ENCODE measurements at regions not wholly inside any gene's neighbourhood (a gene's known extent, or its start where the extent isn't known, plus 50 kb on each side); places are given as distances from the start of the nearest gene placed in this dataset.
"Not testable (repeated sequence)": the region's sequence is repeated elsewhere in the genome, so short reads cannot be mapped to it uniquely, and the experiment has no call there.

DNA sequence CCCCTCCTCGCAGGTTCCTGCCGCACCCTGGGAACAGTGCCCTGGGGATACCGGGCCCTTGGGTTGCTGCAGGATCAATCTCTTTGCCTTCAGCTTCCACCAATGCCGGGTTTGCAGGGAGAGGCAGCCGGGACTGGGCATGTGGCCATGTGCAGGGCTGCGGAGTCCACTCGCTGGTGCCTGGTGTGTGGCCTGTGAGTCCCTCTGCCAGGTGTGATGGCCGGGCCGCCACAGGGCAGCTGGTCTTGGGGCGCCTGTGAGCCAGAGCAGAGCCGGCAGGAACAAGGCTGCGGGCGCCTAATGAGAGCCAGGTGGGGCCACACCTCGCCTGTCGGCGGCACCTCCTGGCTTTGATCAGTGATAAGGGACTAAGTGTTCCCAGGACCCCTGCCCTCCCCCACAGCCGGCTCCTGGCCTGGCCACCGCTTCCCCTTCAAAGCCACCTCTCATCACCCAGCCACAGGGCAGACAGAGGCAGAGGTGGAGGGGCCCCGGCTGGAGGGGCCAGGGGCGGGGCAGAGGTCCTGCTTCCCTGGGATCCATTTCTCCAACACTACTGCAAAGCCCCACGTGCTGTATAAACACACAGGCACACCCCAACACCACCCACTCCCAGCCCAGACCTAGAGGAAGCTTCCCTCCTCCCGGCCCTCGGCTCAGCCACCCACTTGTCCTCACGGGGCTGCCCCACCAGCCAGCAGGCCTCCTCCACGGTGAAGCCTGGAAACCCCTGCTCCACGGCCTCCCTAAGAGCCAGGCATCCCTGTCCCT is 132.7 kb downstream of the CPZ start:
- peak; percentile 71 for DNase-seq (ENCODE audit: low spot score)
- intact Hi-C loops (cut with DNase I), result no loop called here

DNA sequence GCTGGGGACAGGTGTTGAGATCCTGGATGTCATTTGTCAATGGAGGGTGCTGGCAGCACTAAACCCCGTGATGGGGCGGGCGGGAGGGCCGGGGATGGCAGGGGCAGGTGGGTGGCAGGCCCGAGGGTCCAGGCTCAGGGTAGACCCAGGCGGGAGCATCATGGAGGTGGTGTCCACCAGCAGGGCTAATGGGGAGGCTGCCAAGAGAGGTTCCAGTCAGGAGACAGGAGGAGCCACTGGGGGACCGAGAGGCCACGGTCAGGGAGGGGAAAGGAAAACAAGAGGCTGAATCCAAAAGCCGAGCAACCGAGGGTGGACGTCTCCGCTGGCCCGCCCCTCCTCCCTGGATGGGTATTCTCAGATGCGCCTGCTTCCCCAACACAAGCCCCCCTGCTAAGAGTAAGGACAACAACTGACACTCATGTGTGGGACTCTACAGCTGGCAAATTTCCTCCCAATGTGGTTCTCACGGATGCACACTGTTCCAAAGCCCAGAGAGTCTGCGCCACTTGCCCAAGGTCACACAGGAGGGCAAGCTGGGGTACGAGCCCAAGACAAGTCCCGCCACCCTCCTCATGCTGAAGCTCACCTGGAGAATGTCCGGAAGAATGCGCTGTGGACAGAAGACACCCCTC is 132.0 kb downstream of the CPZ start:
- peak; percentile 68 for DNase-seq (ENCODE audit: low spot score)

DNA sequence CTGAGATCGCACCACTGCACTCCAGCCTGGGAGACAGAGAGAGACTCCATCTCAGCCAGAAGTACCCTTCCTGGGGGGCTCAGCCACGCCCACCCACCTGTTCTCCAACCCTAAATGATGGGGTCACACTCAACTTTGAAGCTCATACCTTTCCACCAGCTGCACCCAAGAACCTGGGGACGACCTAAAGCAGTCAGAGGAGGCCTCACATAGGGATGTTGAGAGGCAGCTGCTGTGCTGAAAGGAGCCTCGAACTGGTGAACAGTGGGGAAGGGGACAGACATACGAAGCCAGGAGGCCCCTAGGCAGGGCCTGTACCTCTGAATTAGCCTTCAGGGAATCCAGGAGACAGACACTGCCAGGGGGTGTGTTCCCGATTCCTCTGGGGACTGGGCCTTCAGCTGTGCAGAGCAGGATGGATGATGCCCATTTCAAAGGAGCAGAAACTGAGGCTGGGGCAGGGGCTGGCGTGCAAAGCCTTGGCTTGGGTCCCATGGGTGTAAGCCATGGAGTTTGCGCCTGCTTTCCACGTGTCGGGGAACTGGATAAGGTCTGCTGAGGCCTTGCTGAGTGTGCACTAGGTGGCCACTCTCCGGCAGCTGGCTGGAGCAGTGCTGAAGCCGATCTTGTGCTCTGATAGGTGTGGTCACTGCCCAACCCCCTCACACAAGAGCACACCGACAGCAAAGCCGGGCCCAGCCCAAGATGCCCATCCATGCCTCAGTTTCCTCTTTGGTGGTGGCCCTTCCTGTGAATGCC is 130.8 kb downstream of the CPZ start:
- intact Hi-C loops (cut with DNase I), result no loop called here
- DNase-seq (ENCODE audit: low spot score), result peak; percentile 57

More for the DNA sequence above, 132.0 kb downstream of the CPZ start:
- intact Hi-C loops (cut with DNase I), result no loop called here

DNA sequence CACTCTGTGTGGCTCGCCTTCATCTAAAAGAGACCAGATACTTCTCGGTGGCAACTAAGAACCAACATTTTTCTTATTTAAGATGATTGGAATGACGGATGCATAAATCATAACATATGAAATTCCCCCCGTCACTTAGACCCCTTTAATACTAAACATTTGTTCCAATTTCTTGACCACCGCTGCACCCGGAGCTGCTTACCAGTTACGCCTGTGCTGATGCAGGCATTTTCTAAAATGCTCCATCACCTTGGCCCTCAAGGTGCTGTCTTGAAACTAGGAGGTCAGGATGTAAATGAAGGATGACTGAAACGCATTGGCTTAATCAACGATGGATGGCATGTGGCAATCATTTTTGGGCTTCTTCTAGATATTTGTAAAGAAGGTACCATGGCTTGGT is 130.0 kb downstream of the CPZ start:
- intact Hi-C loops (cut with DNase I), result no loop called here
- no peak for DNase-seq (ENCODE audit: low spot score)

DNA sequence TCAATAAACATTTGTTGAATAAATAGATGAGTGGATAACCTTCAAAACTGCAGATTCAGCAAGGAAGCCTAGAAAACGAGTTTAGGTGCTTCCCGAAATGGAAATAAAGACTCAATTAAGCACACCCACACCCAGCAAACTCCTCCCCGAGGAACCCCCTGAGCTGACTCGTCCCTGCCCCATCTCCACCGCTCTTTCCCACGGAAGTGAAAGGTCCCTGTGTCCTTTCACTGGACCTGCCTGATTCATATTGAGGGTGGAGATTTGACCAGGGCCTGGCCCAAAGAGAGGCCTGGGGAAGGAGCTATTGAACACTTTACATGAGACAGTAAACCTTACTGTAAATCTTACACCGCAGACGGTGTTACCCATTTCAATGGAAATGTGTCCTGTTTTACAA is 129.1 kb downstream of the CPZ start:
- intact Hi-C loops (cut with DNase I), result no loop called here
- DNase-seq (ENCODE audit: low spot score), result peak; percentile 71

DNA sequence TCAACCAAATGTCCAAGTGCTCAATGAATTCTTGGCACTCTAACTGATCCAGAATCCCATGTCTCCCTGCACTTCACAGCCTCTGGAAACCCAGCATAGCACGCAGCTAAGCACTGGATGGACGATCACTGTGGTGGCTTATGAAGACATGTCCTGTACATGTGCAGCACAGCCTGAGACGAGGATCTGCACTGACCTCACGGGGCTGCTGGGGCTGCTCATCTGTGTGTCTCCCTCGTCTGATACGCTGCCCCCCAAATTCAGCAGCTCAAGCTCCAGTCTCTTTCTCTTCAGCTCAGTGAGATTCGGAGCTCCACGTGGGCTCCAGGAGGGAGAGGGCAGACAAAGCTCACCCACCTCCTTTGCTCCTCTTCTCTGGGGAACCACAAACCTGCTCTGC is 126.9 kb downstream of the CPZ start:
- DNase-seq (ENCODE audit: low spot score), result peak; percentile 55
- intact Hi-C loops (cut with DNase I), result no loop called here

DNA sequence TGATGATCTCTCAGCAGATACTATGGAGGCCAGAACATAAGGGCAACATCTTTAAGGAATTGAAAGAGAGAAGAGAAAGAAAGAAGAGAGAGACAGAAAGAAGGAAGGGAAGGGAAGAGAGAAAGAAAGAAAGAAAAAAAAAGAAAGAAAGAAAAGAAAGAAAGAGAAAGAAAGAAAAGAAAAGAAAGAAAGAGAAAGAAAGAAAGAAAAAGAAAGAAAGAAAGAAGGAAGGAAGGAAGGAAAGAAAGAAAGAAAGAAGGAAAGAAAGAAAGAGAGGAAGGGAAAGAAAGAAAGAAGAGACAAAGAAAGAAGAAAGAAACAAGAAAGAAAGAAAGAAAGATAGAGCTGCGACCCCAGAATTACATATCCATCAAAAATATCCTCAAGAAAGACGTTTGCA is 124.9 kb downstream of the CPZ start:
- DNase-seq (ENCODE audit: low spot score); intact Hi-C loops (cut with DNase I): not testable (repeated sequence)

DNA sequence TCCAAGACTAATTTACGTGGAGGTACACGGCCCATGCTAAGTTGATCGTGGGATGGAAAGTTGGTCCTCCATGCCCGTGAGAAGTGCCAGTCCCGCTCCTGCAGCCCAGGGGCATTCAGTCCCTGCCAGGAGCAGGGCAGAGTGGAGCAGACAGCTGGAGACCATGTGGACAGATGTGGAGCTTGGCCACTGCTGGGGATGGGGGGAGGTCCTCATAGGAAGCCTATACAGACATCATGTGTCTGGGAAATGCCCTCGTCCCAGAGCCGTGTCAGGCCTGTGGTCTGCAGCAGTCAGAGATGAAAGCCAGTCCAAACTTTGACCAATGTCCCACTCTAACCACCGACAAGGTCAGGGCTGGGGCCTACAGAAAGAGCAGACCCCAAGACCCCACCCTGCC is 118.4 kb downstream of the CPZ start:
- peak; percentile 56 for DNase-seq (ENCODE audit: low spot score)
- intact Hi-C loops (cut with DNase I), result no loop called here

DNA sequence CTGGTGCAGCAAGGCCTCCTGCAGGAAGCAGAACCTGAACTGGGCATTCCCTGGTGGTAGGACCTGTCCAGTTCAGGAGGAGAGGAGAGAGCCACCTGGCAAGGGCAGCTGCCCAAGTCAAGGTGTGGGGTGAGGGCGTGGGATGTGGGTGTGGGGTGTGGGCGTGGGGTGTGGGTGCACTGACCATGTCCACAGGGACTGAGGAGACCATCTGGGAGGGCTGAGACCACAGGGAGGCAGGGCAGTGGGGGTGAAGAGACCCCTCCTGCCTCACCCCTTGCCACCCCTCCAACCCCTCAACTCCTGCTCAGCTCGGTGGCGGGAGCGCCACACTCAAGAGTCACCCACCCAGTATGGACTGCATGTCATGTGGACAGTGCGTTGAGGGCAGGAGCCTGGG is 117.9 kb downstream of the CPZ start:
- DNase-seq (ENCODE audit: low spot score), result peak; percentile 69
- intact Hi-C loops (cut with DNase I), result no loop called here

DNA sequence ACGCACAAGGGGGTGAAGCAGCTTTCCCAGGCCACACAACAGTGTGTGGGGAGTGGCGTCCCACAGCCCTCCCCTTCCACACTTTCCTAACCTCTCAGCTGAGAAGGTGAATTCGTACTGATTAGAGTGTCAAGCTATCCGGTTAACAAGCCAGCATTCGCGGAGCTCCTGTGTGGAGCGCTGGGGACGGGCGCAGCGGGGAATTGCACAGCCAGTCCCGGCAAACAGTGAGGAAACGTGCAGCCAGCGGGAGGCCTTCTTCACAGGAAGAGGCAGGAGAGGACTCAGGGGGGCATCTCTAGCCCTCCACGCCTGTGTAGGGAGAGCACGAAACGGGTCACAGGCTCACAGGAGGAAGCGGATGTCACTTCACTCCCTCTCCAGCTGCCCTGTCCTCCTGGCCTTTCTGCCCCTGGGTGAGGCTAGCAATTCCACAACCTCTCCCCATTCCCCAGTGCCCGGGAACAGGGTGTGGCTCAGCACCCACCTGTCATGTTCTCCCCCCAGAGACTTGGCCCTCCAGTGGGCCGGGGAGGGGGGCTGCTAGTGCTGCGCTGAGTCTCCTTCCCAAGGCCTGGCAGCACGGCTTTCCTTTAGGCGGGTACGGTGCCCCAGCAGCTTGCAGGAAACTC is 117.3 kb downstream of the CPZ start:
- DNase-seq (ENCODE audit: low spot score), result peak; percentile 12
- intact Hi-C loops (cut with DNase I), result no loop called here

DNA sequence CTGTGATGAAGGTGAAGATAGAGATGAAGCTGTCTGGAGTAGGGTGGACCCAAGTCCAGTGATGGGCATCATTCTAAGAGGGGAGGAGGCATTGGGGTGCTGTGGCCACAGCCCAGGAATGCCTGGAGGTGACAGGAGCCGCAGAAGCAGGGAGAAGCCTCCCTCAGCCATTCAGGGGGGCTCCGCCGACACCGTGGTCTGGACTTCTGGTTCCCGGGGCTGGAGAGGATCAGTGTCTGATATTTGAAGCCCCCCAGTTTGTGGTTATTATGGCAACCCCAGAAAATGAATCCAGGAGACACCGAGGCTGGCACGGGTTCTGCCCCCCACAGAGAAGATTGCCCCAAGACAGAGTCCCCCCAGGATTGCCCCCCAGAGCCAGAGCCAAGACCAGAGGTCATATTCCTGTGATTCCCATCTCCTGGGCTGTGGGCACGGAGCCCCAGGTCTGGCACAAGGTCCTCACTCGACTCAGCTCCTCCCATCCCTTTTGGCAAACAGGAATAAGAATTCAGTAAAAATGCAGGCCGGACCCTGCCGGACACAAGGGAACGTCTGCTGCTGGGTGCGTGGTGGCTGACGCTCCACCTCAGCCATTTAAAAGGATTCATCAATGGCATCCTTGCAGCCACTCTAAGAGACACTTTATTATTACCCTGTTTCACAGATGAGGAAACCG is 116.6 kb downstream of the CPZ start:
- DNase-seq (ENCODE audit: low spot score), result peak; percentile 43
- intact Hi-C loops (cut with DNase I), result no loop called here

DNA sequence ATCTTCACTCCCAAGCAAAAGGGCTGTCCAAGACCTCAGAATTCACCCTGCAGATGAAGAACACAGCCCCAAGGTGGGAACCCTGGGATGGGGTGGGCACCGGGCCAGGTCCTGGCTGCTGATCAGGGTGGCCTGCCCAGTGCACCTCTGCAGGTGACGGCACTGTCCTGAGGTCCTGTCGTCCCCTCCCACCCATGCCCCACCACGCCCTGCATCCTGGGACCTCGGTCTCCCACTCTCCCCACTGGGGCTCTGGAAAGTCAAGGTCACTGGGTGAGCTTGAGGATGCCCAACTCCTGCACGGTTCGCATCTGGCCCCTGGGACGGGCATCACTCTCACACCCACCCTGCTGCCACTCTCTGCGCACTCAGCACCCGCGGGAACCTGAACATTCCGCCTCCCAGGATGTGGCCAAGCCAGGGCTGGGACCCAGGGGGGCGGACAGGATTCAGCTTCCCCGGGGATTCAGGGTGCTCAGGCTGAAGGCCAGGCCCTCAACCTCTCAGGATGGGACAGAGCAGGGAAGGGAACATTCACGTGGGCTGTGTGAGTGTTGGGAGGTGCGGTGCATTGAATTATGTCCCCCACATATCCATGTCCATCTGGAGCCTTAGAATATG is 115.9 kb downstream of the CPZ start:
- intact Hi-C loops (cut with DNase I), result no loop called here

DNA sequence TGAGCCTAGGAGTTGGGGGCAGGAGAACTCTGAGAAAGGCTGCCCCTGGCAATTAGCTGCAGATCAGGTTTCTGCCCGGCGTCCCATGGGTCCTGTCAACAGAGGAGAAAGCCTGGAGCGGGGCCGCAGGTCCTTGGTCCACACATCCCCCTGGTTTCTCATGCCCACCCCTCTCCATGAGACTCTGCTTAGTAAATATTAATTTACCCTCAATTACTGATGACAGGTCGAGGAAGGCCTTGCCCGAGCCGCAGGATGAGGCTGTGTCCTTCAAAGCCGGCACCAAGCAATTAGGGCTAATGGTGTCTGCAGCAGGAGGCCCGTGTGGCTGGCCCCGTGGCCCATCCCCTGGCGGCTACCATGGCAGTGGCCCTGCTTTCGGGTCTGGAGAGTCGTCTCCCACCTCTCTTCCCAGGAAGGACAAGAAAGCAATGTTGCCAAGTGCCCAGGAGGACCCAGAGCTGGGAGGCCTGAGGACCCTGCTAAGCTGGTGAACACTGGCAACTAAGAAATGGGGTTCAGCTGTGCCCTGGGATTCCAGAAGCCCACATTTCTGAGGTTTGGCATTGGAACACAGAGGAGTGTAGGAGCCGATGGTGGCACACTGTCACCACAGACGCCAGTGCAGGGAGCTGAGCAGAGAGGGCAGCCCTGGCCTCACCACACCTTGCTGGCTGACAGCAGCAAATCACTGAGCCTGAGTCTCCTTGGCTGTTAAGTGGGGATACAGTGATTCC is 114.6 kb downstream of the CPZ start:
- peak; percentile 67 for DNase-seq (ENCODE audit: low spot score)
- intact Hi-C loops (cut with DNase I), result no loop called here

More for the DNA sequence above, 115.9 kb downstream of the CPZ start:
- peak; percentile 51 for DNase-seq (ENCODE audit: low spot score)

DNA sequence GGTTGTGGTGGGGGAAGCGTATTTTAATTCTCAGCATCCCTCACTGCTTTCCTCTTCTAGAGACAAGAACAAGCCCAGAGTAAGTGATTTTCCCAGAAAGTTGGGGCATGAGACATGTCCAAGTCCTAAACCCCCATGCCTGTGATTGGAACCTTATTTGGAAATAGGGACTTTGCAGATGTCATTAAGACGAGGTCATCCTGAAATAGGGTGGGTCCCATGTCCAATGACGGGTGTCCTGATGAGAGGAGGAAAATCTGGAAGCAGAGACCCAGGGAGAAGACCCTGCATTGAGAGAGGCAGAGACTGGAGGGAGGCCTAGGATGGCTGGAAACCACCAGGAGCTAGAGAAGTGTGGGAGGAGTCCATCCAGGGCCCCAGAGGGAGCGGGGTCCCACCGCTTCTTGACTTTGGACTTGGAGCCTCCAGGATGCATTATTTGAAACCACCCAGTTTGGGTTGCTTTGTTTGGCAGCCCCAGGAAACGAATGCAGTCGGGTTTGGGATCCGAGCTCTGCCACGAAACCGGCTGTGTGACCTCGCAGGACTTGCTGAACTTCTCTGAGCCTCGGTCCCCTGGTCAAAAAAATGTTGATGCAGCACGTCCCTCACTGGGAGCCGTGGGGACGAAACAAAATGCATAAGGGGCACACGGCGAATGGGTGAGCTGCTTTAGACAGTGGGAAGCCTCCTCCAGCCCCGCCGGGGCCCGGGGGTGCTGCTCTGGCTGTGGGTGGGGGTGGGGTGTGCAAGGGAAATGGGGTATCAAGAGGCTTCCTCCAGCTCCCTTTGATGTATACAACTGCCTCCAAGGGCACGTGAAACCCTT is 113.9 kb downstream of the CPZ start:
- peak; percentile 49 for DNase-seq (ENCODE audit: low spot score)
- intact Hi-C loops (cut with DNase I), result no loop called here

DNA sequence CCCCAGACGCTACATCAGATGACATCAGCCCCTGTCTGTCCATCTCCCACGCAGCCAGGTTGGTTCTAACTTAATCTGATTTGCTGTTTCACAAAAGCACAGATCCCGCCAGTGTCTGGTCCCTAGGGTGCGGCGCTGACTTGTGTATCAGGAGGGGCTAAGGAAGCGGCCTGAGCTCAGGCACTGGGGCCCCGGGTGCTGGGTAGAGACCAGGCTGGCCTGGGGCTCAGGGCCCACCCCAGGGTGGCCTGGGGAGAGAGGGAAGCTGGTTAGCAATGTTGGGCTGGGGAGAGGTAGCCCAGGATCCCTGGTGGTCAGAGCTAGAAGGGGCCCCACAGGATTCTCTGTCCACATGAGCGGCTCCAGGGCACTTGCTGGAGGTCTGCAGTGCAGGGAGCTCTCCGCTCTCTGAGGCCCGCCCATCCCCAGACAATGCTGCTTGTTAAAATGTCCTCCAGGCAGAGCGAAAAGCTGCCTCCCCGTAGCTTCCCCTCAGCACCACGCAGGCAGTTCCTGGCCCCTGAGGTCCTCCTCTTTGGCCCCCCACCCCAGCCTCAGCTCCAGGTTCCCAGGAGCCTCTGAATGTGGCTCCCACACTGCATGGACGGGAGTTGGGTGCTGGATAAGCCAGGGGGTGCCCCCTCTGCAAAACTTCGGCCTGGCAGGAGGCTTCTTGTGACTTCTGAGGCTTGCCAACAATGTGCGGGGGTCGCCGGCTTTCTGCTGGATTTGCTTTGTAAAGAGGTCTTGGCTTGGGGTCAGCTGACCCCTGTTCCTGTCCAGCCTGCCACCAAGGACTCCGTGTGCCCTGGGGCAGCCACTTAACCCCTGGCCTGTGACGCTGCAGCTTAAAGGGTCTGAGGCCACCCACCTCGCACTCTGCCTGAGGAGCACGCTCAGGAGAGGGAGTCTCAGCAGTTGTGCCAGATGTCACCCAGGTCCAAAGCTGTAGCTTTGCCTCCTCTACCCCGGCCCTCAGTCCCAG is 112.9 kb downstream of the CPZ start:
- DNase-seq (ENCODE audit: low spot score), result peak; percentile 69
- intact Hi-C loops (cut with DNase I), result no loop called here

DNA sequence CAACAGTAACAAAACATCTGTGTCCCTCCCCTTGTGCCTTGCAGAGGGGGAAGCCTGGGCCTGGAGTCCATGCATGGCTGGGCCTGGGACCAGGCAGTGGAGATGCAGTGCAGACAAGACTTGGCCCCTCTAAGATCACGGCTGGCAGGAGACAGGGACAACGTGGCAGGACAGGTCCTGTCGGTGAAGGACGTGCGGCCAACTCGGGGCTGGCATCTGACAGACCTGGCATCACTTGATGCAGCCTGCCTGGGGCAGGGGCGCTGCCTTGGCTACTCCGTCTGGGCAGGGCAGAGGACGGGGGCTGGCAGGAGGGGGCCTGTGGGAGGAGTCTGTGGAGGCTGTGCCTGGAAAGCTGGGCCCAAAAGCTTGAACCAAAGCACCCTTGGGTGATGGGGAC is 112.1 kb downstream of the CPZ start:
- peak; percentile 61 for DNase-seq (ENCODE audit: low spot score)
- intact Hi-C loops (cut with DNase I), result no loop called here
